ENCODE measurements at regions not wholly inside any gene's neighbourhood (a gene's known extent, or its start where the extent isn't known, plus 50 kb on each side); places are given as distances from the start of the nearest gene placed in this dataset.

GRCh38 chr10:124285587-124286527 lies 132.9 kb downstream of the OAT start:
- DNase-seq = no peak

GRCh38 chr10:124283949-124284250 lies 134.8 kb downstream of the OAT start:
- no peak for DNase-seq

- no peak for DNase-seq
Measured at GRCh38 chr10:124283215-124283948, 135.3 kb downstream of the OAT start.

GRCh38 chr10:124282326-124282725 lies 136.4 kb downstream of the OAT start:
- DNase-seq = no peak

- no peak for DNase-seq
Measured at GRCh38 chr10:124281666-124282065, 137.1 kb downstream of the OAT start.

GRCh38 chr10:124280916-124281315 lies 137.8 kb downstream of the OAT start:
- DNase-seq = no peak

GRCh38 chr10:124279882-124280281 lies 138.8 kb downstream of the OAT start:
- no peak for DNase-seq

- peak; percentile 4 for DNase-seq
Measured at GRCh38 chr10:124279298-124279697, 139.4 kb downstream of the OAT start.

- no peak for DNase-seq
Measured at GRCh38 chr10:124278356-124278755, 140.4 kb downstream of the OAT start.

GRCh38 chr10:124273141-124273540 lies 145.6 kb downstream of the OAT start:
- DNase-seq = no peak

GRCh38 chr10:124271676-124272075 lies 147.0 kb downstream of the OAT start:
- no peak for DNase-seq

GRCh38 chr10:124270530-124271327 lies 148.0 kb downstream of the OAT start:
- no peak for DNase-seq

GRCh38 chr10:124268976-124269375 lies 149.7 kb downstream of the OAT start:
- DNase-seq = no peak

GRCh38 chr10:124267911-124268549 lies 150.7 kb downstream of the OAT start:
- no peak for DNase-seq

- DNase-seq = no peak
Measured at GRCh38 chr10:124267231-124267885, 151.4 kb downstream of the OAT start.

GRCh38 chr10:124266468-124267230 lies 152.1 kb downstream of the OAT start:
- DNase-seq = no peak

- DNase-seq = no peak
Measured at GRCh38 chr10:124265776-124266467, 152.8 kb downstream of the OAT start.

- no peak for DNase-seq
Measured at GRCh38 chr10:124265391-124265745, 153.4 kb downstream of the OAT start.

GRCh38 chr10:124264711-124265390 lies 153.9 kb downstream of the OAT start:
- no peak for DNase-seq

- DNase-seq = no peak
Measured at GRCh38 chr10:124264271-124264670, 154.5 kb downstream of the OAT start.
